ENCODE measurements at regions not wholly inside any gene's neighbourhood (a gene's known extent, or its start where the extent isn't known, plus 50 kb on each side); places are given as distances from the start of the nearest gene placed in this dataset.
A peak's percentile ranks its signal among the peaks of the same experiment; 100 is the strongest.

DNA sequence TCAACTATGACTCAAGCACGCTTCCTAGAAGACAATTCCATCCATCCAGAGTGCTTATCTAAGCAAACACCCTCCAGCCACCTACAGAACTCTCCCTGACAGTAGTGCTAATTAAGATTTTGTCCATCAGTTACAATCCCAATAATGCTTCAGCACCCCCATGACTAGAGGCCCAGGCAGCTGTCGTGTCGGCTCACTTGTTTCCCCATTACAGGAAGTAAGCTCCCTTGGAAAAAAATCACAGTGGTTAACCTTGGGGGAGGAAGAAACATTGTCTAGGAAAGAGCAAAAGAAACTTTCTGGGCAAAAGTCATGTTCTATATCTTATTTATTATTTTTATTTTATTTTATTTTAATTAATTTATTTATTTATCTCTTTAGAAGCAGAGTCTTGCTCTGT lies 108.8 kb upstream of the LPAR1 start:
- no peaks in the 10 kb centered on the region for H3K9me3 ChIP-seq (replicated peaks)
- H3K4me3 ChIP-seq = no peak overlapping the region
- no peaks in the 10 kb centered on the region for H3K36me3 ChIP-seq
- H3K4me1 ChIP-seq = peaks cover 10% of the 10 kb centered on the region
- H3K27ac ChIP-seq = no peak overlapping the region
- DNase-seq = peak; percentile 58 to 70
- no peaks in the 10 kb centered on the region for H3K27me3 ChIP-seq

DNA sequence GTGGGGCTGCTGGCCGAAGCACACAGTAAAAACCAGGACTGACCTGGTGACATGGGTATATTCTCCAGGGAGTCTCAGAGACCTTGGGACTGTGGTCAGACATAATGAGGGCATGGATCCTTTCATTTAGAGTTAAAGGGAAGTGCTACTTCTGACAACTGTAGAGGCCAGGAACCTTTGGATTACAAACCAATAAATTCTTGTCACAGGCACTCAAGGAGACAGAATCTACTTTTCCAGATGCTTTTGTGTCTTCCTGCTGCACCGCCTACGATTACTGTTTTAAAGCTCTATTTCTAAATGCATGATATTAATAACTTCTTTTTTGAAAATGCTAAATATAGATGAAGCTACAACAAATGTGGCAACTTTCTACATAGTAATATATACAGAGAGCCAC lies 106.5 kb upstream of the LPAR1 start:
- H3K36me3 ChIP-seq = no peaks in the 10 kb centered on the region
- no peak overlapping the region for H3K4me3 ChIP-seq
- no peaks in the 10 kb centered on the region for H3K9me3 ChIP-seq (replicated peaks)
- H3K27ac ChIP-seq = no peak overlapping the region
- DNase-seq = no peak
- no peaks in the 10 kb centered on the region for H3K27me3 ChIP-seq
- peaks cover 10% of the 10 kb centered on the region for H3K4me1 ChIP-seq

DNA sequence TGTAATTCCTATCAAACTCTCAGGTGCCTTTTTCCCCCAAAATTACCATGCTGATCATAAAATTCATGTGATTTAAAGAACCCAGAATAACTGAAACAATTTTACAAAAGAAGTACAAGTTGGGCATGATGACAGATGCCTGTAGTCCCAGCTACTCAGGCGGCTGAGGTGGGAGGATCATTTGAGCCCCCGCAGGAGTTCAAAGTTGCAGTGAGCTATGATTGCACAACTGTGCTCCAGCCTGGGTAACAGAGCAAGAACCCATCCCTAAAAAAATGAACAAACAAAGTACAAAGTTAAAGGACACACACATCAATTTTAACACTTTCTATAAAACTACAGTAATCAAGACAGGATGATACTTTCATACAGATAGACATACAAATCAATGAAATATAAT lies 97.9 kb upstream of the LPAR1 start:
- DNase-seq = no peak
- Histone ChIP-seq H3K4me1 (no peaks in the 10 kb centered on the region), H3K36me3 (no peaks in the 10 kb centered on the region), H3K4me3 (no peak overlapping the region), H3K27me3 (no peaks in the 10 kb centered on the region), H3K9me3 (replicated peaks) (peaks cover 10% of the 10 kb centered on the region), H3K27ac (no peak overlapping the region)

DNA sequence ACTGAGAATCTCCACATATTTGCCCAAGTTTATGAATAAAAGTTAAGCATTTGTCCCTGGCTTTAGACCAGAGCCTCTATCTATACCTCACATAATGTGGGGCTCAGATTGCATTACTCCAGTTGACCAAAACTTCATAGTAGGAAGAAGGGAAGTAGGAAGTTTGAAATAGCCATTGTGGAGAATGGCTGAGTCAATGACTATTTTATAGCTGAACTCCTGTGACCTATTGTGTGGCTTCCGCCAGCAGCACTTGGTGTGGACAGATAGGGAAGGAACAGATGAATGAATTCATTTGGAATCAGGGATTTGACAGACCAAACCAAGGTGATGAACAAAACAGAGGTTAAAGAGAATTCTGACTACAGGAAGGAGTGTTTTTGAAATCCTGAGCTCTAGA lies 92.9 kb upstream of the LPAR1 start:
- no peak overlapping the region for H3K4me3 ChIP-seq
- H3K9me3 ChIP-seq (replicated peaks) = peaks cover 10% of the 10 kb centered on the region
- no peaks in the 10 kb centered on the region for H3K4me1 ChIP-seq
- no peak for DNase-seq
- H3K27me3 ChIP-seq = no peaks in the 10 kb centered on the region
- no peak overlapping the region for H3K27ac ChIP-seq
- no peaks in the 10 kb centered on the region for H3K36me3 ChIP-seq

DNA sequence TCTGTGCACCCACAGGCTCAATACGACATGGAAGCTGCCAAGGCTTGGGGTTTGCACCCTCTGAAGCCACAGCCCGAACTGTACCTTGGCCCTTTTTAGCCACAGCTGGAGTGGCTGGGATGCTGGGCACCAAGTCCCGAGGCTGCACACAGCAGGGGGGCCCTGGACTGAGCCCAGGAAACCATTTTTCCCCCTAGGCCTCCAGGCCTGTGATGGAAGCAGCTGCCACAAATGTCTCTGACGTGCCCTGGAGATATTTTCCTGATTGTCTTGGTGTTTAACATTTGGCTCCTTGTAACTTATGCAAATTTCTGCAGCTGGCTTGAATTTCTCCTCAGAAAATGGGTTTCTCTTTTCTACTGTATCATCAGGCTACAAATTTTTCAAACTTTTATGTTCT lies 82.3 kb upstream of the LPAR1 start:
- H3K4me3 ChIP-seq = no peak overlapping the region
- no peaks in the 10 kb centered on the region; the same call in 1 of the 2 replicates for H3K27me3 ChIP-seq
- H3K4me1 ChIP-seq = peaks cover 2% of the 10 kb centered on the region; the same call in 1 of the 2 replicates
- no peak for DNase-seq
- H3K36me3 ChIP-seq = no peaks in the 10 kb centered on the region; the same call in 1 of the 2 replicates
- H3K9me3 ChIP-seq (replicated peaks) = peaks cover 3% of the 10 kb centered on the region; the same call in 1 of the 2 replicates
- H3K27ac ChIP-seq = no peak overlapping the region

- Histone ChIP-seq H3K4me1 (no peaks in the 10 kb centered on the region), H3K27ac (no peak overlapping the region), H3K9me3 (replicated peaks) (peaks cover 3% of the 10 kb centered on the region; the same call in 1 of the 2 replicates), H3K27me3 (no peaks in the 10 kb centered on the region; the same call in 1 of the 2 replicates), H3K36me3 (no peaks in the 10 kb centered on the region; the same call in 1 of the 2 replicates), H3K4me3 (no peak overlapping the region)
- DNase-seq = no peak
Measured at GRCh38 chr9:111118256-111118948, 80.1 kb upstream of the LPAR1 start.

DNA sequence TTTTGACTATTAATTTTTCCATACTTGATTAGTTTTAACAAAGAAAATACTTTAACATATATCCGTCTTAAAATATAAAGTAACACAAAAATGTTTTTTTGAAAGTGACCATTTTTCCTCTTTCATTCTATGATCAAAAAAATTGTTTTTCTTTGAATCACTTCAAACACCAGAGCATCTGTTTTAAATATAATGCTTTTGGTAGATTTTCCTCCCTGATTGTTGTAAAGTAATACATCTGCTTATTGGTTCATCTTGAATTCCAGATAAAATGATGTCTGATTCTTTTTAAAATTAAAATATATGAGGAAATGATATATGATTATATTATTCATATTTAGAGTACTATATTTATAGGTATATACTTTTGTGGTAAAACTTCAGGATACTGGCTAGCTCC lies 76.2 kb upstream of the LPAR1 start:
- H3K36me3 ChIP-seq = no peaks in the 10 kb centered on the region; the same call in 1 of the 2 replicates
- no peaks in the 10 kb centered on the region for H3K4me1 ChIP-seq
- no peak overlapping the region for H3K4me3 ChIP-seq
- H3K9me3 ChIP-seq (replicated peaks) = peaks cover 1% of the 10 kb centered on the region
- H3K27ac ChIP-seq = no peak overlapping the region
- no peak for DNase-seq
- no peaks in the 10 kb centered on the region for H3K27me3 ChIP-seq

- Histone ChIP-seq H3K36me3 (no peaks in the 10 kb centered on the region), H3K27me3 (no peaks in the 10 kb centered on the region), H3K27ac (no peak overlapping the region), H3K9me3 (replicated peaks) (no peaks in the 10 kb centered on the region; the same call in 1 of the 2 replicates), H3K4me1 (no peaks in the 10 kb centered on the region), H3K4me3 (no peak overlapping the region)
- no peak for DNase-seq
Measured at GRCh38 chr9:111113712-111114111, 75.4 kb upstream of the LPAR1 start.

- Histone ChIP-seq H3K27ac (no peak overlapping the region), H3K9me3 (replicated peaks) (no peaks in the 10 kb centered on the region; the same call in 1 of the 2 replicates), H3K4me3 (no peak overlapping the region), H3K36me3 (no peaks in the 10 kb centered on the region), H3K27me3 (no peaks in the 10 kb centered on the region), H3K4me1 (no peaks in the 10 kb centered on the region)
- DNase-seq = no peak
Measured at GRCh38 chr9:111110805-111111204, 72.5 kb upstream of the LPAR1 start.

GRCh38 chr9:111108946-111109345 lies 70.7 kb upstream of the LPAR1 start:
- no peak for DNase-seq
- H3K4me1 ChIP-seq = no peaks in the 10 kb centered on the region
- no peaks in the 10 kb centered on the region; the same call in 1 of the 2 replicates for H3K9me3 ChIP-seq (replicated peaks)
- no peaks in the 10 kb centered on the region for H3K36me3 ChIP-seq
- no peaks in the 10 kb centered on the region for H3K27me3 ChIP-seq
- no peak overlapping the region for H3K4me3 ChIP-seq
- no peak overlapping the region for H3K27ac ChIP-seq

DNA sequence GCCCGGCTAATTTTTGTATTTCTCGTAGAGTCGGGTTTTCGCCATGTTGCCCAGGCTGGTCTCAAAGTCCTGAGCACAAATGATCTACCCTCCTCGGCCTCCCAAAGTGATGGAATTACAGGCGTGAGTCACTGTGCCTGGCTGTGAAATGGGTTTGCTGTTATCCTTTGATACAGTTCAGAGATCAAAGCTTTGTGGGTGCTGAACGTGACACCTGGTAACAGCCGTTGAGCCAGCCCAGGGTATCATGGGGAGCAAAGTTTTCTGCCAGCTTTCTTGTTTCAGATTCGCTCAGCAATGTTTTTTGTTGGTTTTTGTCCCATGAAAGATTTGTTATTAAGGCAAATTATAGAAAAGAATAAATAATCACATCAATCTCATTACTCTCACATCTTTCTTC lies 68.9 kb upstream of the LPAR1 start:
- Histone ChIP-seq H3K27ac (no peak overlapping the region), H3K4me1 (no peaks in the 10 kb centered on the region), H3K4me3 (no peak overlapping the region), H3K36me3 (no peaks in the 10 kb centered on the region), H3K27me3 (no peaks in the 10 kb centered on the region), H3K9me3 (replicated peaks) (no peaks in the 10 kb centered on the region; the same call in 1 of the 2 replicates)
- no peak for DNase-seq

GRCh38 chr9:111106202-111106601 lies 67.9 kb upstream of the LPAR1 start:
- Histone ChIP-seq H3K4me3 (no peak overlapping the region), H3K27ac (no peak overlapping the region), H3K36me3 (no peaks in the 10 kb centered on the region), H3K27me3 (no peaks in the 10 kb centered on the region), H3K4me1 (no peaks in the 10 kb centered on the region), H3K9me3 (replicated peaks) (no peaks in the 10 kb centered on the region)
- DNase-seq = no peak

DNA sequence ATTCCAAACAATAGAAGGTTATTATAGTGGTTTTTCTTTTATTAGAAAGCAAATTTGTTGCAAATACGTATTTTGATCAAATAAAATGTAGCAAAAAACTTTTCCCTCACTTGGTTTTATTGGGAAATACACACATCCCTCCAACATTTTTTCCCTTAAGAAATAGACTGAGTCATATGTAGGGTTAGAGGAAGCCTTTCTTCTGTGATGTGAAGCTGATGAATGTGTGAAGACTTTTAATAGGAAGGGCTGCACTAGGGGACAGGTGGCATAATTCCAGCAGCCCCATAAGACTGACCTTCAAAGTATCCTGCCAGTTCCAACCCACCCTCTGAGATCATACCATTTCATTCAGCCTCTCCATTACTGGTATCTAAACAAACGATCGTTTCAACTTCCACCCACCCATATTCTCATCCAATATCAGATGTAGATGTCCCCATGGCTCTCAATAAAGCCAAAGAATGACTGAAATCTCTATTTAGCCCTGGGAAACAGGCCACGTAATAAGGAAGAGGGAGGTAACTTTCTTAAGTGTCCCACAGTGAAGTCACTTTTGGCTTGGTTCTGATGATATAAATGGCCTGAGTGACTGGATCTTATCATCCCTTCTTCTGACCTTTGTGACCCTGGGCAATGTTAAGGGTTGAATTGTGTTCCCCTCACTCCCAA lies 64.7 kb upstream of the LPAR1 start:
- H3K9me3 ChIP-seq (replicated peaks) = no peaks in the 10 kb centered on the region
- H3K4me1 ChIP-seq = peaks cover 9% of the 10 kb centered on the region
- no peaks in the 10 kb centered on the region for H3K27me3 ChIP-seq
- no peaks in the 10 kb centered on the region for H3K36me3 ChIP-seq
- H3K4me3 ChIP-seq = no peak overlapping the region
- DNase-seq = no peak
- H3K27ac ChIP-seq = no peak overlapping the region

DNA sequence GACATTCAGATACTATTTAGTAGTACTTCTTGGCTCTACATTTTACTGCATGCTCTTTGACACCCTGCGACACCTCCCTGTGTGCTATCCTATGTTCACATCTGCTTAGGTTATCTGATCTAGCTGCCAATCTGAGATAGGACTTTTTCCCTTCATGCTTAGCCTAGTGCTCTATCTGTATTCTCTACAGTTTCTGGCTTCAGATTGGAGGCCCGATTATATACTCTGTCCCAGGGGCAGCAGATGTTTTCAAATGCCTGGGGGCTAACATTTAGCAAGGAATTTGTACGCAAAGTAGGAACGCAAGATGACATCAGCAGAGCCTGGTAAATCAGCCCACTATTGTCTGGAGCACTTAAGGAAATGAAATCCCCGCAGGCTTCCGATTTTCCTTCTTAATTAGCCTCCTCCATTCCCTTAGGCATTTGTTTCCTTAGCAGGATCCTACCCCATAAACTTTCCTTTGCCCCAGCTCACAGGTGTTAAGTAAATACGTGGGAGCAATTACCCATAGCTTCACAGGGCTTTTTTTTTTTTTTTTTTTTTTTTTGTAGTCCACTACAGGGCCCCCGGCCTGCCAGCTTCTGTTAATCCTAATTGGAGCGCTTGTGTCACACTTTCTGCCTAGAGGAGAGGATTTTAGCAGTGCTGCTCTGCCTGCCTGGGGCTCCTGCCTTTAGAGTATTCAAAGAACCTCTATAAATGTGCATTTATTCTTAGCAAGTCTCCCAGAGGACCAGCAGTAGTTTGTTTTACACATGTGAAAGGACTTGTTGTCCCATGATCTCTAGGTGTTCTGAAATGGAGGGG lies 61.1 kb upstream of the LPAR1 start:
- H3K4me3 ChIP-seq = peak overlapping the region; percentile 12
- peaks cover 11% of the 10 kb centered on the region for H3K4me1 ChIP-seq
- no peaks in the 10 kb centered on the region for H3K9me3 ChIP-seq (replicated peaks)
- no peaks in the 10 kb centered on the region for H3K27me3 ChIP-seq
- H3K36me3 ChIP-seq = no peaks in the 10 kb centered on the region
- peak; percentile 75 to 86 for DNase-seq
- no peak overlapping the region for H3K27ac ChIP-seq

GRCh38 chr9:111098093-111098492 lies 59.8 kb upstream of the LPAR1 start:
- no peak for DNase-seq
- Histone ChIP-seq H3K27ac (no peak overlapping the region), H3K4me3 (no peak overlapping the region), H3K36me3 (no peaks in the 10 kb centered on the region), H3K27me3 (no peaks in the 10 kb centered on the region), H3K9me3 (replicated peaks) (no peaks in the 10 kb centered on the region), H3K4me1 (peaks cover 13% of the 10 kb centered on the region)
